ENCODE measurements at regions not wholly inside any gene's neighbourhood (a gene's known extent, or its start where the extent isn't known, plus 50 kb on each side); places are given as distances from the start of the nearest gene placed in this dataset.
A peak's percentile ranks its signal among the peaks of the same experiment; 100 is the strongest.

GRCh38 chr2:42914860-42915259 lies 122.5 kb upstream of the HAAO start:
- H3K4me3 ChIP-seq (ENCODE audit: low read length) = no peak overlapping the region
- DNase-seq (ENCODE audit: low read depth) = no peak
- TF ChIP-seq, protein P1, sequence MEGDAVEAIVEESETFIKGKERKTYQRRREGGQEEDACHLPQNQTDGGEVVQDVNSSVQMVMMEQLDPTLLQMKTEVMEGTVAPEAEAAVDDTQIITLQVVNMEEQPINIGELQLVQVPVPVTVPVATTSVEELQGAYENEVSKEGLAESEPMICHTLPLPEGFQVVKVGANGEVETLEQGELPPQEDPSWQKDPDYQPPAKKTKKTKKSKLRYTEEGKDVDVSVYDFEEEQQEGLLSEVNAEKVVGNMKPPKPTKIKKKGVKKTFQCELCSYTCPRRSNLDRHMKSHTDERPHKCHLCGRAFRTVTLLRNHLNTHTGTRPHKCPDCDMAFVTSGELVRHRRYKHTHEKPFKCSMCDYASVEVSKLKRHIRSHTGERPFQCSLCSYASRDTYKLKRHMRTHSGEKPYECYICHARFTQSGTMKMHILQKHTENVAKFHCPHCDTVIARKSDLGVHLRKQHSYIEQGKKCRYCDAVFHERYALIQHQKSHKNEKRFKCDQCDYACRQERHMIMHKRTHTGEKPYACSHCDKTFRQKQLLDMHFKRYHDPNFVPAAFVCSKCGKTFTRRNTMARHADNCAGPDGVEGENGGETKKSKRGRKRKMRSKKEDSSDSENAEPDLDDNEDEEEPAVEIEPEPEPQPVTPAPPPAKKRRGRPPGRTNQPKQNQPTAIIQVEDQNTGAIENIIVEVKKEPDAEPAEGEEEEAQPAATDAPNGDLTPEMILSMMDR (conservative IDR thresholded peaks at IDR 0.05; ENCODE audit: low read length) = no peak

DNA sequence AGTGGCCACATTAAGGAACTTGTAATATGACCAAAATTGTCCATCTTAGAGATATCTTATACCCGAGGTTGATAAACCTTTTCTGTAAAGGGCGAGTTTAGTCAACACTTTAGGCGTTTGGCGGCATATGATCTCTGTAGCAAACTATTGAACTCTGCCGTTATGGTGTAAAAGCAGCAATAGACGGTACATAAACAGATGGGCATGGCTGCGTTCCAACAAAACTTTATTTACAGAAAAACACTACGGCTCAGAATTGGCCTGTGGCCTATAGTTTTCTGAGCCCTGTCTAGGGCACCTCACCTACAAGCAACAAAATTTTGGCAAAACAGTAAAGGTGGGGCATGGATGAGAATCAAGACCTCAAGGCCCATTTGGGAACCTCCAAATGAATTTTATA lies 121.9 kb upstream of the HAAO start:
- no peak for DNase-seq (ENCODE audit: low read depth)
- H3K4me3 ChIP-seq (ENCODE audit: low read length) = no peak overlapping the region
- TF ChIP-seq, protein P1 (conservative IDR thresholded peaks at IDR 0.05; ENCODE audit: low read length) = no peak

DNA sequence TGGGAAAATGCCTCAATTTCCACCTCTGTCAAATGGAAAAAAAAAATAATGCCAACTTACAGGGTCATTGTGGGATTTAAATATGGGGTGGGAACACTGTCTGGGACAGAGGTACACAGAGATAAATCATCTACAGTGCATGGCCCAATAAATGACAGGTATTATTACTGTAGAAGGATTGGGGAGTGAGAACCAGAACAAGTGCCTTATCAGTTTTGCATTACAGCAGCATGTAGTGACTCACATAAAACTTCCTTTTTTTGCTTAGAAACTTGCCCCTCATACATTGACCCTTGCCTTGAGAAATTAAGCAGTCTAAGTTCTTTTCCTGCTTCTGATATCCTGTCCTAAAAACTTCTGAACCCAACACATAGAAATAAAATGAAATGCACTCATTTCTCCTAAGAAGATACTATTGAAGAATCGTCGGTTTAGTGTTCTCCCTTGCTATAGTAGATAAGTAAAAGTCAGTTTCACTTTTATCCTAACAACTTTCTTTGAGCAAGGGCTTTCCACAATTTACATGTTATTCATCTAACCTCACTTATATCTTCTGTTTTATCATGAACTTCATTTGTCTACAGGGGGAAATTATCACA lies 121.0 kb upstream of the HAAO start:
- TF ChIP-seq, protein P1 (conservative IDR thresholded peaks at IDR 0.05; ENCODE audit: low read length) = no peak
- H3K4me3 ChIP-seq (ENCODE audit: low read length) = no peak overlapping the region
- no peak for DNase-seq (ENCODE audit: low read depth)

- DNase-seq (ENCODE audit: low read depth) = no peak
- no peak overlapping the region for H3K4me3 ChIP-seq (ENCODE audit: low read length)
- TF ChIP-seq, protein P1 (conservative IDR thresholded peaks at IDR 0.05; ENCODE audit: low read length) = no peak
These were observed 118.4 kb upstream of the HAAO start for GRCh38 chr2:42910645-42911405.

DNA sequence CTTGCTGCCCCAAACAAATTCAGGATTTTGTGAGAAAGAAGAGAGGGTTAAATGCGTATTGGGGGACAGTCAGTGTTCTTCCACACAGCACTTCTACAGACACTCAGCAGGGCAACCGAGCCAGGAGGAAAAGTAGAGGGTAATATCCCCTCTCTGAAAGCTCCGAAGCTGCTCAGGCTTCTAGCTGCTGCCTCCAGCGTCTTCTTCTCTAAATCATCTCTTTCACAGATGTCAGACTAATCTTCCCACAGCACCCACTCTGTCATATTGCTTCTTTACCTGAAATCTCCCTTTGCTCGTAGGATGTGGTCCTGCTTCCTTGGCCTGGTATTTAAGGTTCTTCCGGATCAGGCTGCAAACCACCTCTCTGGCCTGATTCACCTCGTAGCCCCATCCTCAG lies 117.6 kb upstream of the HAAO start:
- H3K4me3 ChIP-seq (ENCODE audit: low read length) = no peak overlapping the region
- no peak for DNase-seq (ENCODE audit: low read depth)
- TF ChIP-seq, protein P1 (conservative IDR thresholded peaks at IDR 0.05; ENCODE audit: low read length) = no peak

- TF ChIP-seq, protein P1 (conservative IDR thresholded peaks at IDR 0.05; ENCODE audit: low read length) = 0 out of 2 replicates have a peak, but pooled peaks have one; percentile 0
- no peak for DNase-seq (ENCODE audit: low read depth)
- no peak overlapping the region for H3K4me3 ChIP-seq (ENCODE audit: low read length)
These were observed 116.3 kb upstream of the HAAO start for GRCh38 chr2:42908518-42909200.
